ENCODE measurements at regions not wholly inside any gene's neighbourhood (a gene's known extent, or its start where the extent isn't known, plus 50 kb on each side); places are given as distances from the start of the nearest gene placed in this dataset.

DNA sequence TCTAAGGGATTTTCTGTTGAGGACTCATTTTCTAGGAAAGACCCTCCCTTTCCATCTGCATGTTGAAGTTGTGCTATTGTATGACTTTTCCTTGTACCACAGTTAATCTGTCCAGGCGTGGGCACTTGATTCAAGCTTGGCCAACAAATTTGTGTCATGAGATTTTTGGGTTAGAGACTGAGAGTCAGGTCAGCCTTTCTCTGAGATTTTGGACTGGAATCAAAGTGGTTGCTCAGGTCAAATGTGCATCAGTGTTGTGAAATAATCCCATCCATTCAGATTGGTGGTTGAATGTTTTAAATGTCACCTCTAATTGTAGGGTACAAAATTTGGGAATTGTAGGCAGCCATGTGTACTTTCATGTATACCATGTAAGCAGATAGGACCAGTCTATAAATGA lies 545.2 kb upstream of the IGFBP7 start:
- no peak for ATAC-seq
- H3K27ac Mint-ChIP-seq: no peak overlapping the region
- no peaks in the 10 kb centered on the region for H4K20me1 ChIP-seq (replicated peaks; ENCODE audit: insufficient read depth)

More for the DNA sequence above, 545.2 kb upstream of the IGFBP7 start:
- Mint-ChIP-seq H3K4me1 (no peaks in the 10 kb centered on the region), H3K27me3 (ENCODE audit: insufficient read depth, low read depth, poor library complexity) (peaks cover 2% of the 10 kb centered on the region), H3K4me3 (no peak overlapping the region), H3K36me3 (ENCODE audit: low read depth) (no peaks in the 10 kb centered on the region), H3K9me3 (no peaks in the 10 kb centered on the region)
- Histone ChIP-seq H3K27me3 (ENCODE audit: insufficient read depth) (no peaks in the 10 kb centered on the region), H3K27ac (ENCODE audit: low read depth) (no peak overlapping the region), H3K4me1 (ENCODE audit: insufficient read depth) (no peaks in the 10 kb centered on the region), H3F3A (replicated peaks; ENCODE audit: low read depth) (no peaks in the 10 kb centered on the region), H3K79me2 (replicated peaks; ENCODE audit: insufficient read depth) (no peaks in the 10 kb centered on the region), H3K4me2 (no peak overlapping the region), H2AFZ (no peak overlapping the region), H3K9me2 (ENCODE audit: insufficient read depth) (no peaks in the 10 kb centered on the region), H3K36me3 (ENCODE audit: insufficient read depth) (no peaks in the 10 kb centered on the region), H3K4me3 (no peak overlapping the region)
- TF ChIP-seq NANOG (IDR thresholded peaks at IDR 0.05; ENCODE audit: borderline replicate concordance) (no peak), STAT1 (IDR thresholded peaks at IDR 0.05; ENCODE audit: unreplicated experiment) (no peak), ZNF331 (CRISPR knock-in tag; IDR thresholded peaks at IDR 0.05; ENCODE audit: low read depth) (no peak), EZH2phosphoT487 (IDR thresholded peaks at IDR 0.05; ENCODE audit: unreplicated experiment) (no peak), CREB1 (CRISPR knock-in tag; IDR thresholded peaks at IDR 0.05; ENCODE audit: low read depth) (no peak), EZH2 (IDR thresholded peaks at IDR 0.05; ENCODE audit: low read depth, unreplicated experiment) (no peak), JUNB (IDR thresholded peaks at IDR 0.05; ENCODE audit: unreplicated experiment) (no peak)
- TF ChIP-seq, protein P1, sequence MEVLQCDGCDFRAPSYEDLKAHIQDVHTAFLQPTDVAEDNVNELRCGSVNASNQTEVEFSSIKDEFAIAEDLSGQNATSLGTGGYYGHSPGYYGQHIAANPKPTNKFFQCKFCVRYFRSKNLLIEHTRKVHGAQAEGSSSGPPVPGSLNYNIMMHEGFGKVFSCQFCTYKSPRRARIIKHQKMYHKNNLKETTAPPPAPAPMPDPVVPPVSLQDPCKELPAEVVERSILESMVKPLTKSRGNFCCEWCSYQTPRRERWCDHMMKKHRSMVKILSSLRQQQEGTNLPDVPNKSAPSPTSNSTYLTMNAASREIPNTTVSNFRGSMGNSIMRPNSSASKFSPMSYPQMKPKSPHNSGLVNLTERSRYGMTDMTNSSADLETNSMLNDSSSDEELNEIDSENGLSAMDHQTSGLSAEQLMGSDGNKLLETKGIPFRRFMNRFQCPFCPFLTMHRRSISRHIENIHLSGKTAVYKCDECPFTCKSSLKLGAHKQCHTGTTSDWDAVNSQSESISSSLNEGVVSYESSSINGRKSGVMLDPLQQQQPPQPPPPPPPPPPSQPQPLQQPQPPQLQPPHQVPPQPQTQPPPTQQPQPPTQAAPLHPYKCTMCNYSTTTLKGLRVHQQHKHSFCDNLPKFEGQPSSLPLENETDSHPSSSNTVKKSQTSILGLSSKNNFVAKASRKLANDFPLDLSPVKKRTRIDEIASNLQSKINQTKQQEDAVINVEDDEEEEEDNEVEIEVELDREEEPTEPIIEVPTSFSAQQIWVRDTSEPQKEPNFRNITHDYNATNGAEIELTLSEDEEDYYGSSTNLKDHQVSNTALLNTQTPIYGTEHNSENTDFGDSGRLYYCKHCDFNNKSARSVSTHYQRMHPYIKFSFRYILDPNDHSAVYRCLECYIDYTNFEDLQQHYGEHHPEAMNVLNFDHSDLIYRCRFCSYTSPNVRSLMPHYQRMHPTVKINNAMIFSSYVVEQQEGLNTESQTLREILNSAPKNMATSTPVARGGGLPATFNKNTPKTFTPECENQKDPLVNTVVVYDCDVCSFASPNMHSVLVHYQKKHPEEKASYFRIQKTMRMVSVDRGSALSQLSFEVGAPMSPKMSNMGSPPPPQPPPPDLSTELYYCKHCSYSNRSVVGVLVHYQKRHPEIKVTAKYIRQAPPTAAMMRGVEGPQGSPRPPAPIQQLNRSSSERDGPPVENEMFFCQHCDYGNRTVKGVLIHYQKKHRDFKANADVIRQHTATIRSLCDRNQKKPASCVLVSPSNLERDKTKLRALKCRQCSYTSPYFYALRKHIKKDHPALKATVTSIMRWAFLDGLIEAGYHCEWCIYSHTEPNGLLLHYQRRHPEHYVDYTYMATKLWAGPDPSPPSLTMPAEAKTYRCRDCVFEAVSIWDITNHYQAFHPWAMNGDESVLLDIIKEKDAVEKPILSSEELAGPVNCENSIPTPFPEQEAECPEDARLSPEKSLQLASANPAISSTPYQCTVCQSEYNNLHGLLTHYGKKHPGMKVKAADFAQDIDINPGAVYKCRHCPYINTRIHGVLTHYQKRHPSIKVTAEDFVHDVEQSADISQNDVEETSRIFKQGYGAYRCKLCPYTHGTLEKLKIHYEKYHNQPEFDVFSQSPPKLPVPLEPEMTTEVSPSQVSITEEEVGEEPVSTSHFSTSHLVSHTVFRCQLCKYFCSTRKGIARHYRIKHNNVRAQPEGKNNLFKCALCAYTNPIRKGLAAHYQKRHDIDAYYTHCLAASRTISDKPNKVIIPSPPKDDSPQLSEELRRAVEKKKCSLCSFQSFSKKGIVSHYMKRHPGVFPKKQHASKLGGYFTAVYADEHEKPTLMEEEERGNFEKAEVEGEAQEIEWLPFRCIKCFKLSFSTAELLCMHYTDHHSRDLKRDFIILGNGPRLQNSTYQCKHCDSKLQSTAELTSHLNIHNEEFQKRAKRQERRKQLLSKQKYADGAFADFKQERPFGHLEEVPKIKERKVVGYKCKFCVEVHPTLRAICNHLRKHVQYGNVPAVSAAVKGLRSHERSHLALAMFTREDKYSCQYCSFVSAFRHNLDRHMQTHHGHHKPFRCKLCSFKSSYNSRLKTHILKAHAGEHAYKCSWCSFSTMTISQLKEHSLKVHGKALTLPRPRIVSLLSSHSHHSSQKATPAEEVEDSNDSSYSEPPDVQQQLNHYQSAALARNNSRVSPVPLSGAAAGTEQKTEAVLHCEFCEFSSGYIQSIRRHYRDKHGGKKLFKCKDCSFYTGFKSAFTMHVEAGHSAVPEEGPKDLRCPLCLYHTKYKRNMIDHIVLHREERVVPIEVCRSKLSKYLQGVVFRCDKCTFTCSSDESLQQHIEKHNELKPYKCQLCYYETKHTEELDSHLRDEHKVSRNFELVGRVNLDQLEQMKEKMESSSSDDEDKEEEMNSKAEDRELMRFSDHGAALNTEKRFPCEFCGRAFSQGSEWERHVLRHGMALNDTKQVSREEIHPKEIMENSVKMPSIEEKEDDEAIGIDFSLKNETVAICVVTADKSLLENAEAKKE (CRISPR knock-in tag; IDR thresholded peaks at IDR 0.05): no peak
- TF ChIP-seq, protein P2, sequence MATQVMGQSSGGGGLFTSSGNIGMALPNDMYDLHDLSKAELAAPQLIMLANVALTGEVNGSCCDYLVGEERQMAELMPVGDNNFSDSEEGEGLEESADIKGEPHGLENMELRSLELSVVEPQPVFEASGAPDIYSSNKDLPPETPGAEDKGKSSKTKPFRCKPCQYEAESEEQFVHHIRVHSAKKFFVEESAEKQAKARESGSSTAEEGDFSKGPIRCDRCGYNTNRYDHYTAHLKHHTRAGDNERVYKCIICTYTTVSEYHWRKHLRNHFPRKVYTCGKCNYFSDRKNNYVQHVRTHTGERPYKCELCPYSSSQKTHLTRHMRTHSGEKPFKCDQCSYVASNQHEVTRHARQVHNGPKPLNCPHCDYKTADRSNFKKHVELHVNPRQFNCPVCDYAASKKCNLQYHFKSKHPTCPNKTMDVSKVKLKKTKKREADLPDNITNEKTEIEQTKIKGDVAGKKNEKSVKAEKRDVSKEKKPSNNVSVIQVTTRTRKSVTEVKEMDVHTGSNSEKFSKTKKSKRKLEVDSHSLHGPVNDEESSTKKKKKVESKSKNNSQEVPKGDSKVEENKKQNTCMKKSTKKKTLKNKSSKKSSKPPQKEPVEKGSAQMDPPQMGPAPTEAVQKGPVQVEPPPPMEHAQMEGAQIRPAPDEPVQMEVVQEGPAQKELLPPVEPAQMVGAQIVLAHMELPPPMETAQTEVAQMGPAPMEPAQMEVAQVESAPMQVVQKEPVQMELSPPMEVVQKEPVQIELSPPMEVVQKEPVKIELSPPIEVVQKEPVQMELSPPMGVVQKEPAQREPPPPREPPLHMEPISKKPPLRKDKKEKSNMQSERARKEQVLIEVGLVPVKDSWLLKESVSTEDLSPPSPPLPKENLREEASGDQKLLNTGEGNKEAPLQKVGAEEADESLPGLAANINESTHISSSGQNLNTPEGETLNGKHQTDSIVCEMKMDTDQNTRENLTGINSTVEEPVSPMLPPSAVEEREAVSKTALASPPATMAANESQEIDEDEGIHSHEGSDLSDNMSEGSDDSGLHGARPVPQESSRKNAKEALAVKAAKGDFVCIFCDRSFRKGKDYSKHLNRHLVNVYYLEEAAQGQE (IDR thresholded peaks at IDR 0.05; ENCODE audit: unreplicated experiment): no peak
- DNase-seq (ENCODE audit: low spot score): no peak

All from GM23338 (cell line).